Right lobe of liver (tissue), 6 donors: ENCODE measurements at regions not wholly inside any gene's neighbourhood (a gene's known extent, or its start where the extent isn't known, plus 50 kb on each side); places are given as distances from the start of the nearest gene placed in this dataset.
"Not testable (repeated sequence)": the region's sequence is repeated elsewhere in the genome, so short reads cannot be mapped to it uniquely, and the experiment has no call there.

ENCODE experiments used
- ATAC-seq, 4 donors: fragments of 200-7000 bp; cut with Tn5 transposase; one replicate each; pipeline ENCODE4 v1.9.1; 2020; ENCODE audit warnings: mild to moderate bottlenecking in 4 of 4, moderate library complexity in 4 of 4
- DNase-seq, 3 donors: peaks; one replicate each; pipeline ENCODE4 v3.0.0-alpha.2; 2020
- H3K27ac ChIP-seq, 3 donors: fragments of 200-600 bp; one replicate each; pipeline ENCODE4 v1.8.0; 2022
- H3K27me3 ChIP-seq, 2 donors: fragments of 200-600 bp; one replicate each; pipeline ENCODE4 v1.8.0; 2022
- H3K36me3 ChIP-seq, 4 donors: fragments of 200-600 bp; sonication (generic) in 1 of 4; one replicate each; pipeline versions ENCODE4 v1.5.1 to v1.8.0; 2017 to 2022; ENCODE audit warnings: control low read depth in 1 of 4
- H3K4me1 ChIP-seq, 4 donors: fragments of 200-600 bp; sonication (generic) in 1 of 4; one replicate each; pipeline versions ENCODE4 v1.5.1 to v1.8.0; 2017 to 2022; ENCODE audit warnings: control low read depth in 1 of 4
- H3K4me3 ChIP-seq, 3 donors: fragments of 200-600 bp; one replicate each; pipeline ENCODE4 v1.8.0; 2022
- H3K9me3 ChIP-seq, 4 donors: fragments of 200-600 bp; sonication (generic) in 1 of 4; one replicate each; pipeline versions ENCODE4 v1.5.1 to v1.8.0; 2017 to 2022; ENCODE audit warnings: control low read depth in 1 of 4
- CTCF ChIP-seq, 4 donors: fragments of 200-600 bp in 3 of 4; fragments of 450-650 bp in 1 of 4; IDR thresholded peaks; one replicate each; pipeline versions ENCODE4 v1.5.1 to v1.8.0; 2016 to 2022; ENCODE audit warnings: antibody characterized with exemption in 4 of 4, mild to moderate bottlenecking in 2 of 4
- POLR2A ChIP-seq: fragments of 450-650 bp; IDR thresholded peaks from one replicate; pipeline ENCODE4 v1.6.1; 2017; ENCODE audit warnings: antibody characterized with exemption, mild to moderate bottlenecking
- WGBS: methylation state at CpG from one replicate; pipeline ENCODE4 v1.1.6; 2018; ENCODE audit warnings: low coverage, low lambda C conversion rate; ENCODE audit not compliant: insufficient coverage; ENCODE audit errors: missing lambda C conversion rate; 5-methylcytosine and 5-hydroxymethylcytosine counted together
- intact Hi-C, 2 donors: fragments of 100-400 bp; cut with DNase I; formaldehyde crosslinking; loops; one replicate each; pipeline versions ENCODE4 v1.11.2 to v1.14.1; 2022
- donor health status: DM: no; HTN: yes; CAD: no.
- donor health status: DM: no; HTN: no; CAD: no.
- donor health status: DM: no; HTN: no; CAD: no.
- donor health status: DM: no; HTN: yes; CAD: no.
- donor health status: DM: no; HTN: yes; CAD: no.

DNA sequence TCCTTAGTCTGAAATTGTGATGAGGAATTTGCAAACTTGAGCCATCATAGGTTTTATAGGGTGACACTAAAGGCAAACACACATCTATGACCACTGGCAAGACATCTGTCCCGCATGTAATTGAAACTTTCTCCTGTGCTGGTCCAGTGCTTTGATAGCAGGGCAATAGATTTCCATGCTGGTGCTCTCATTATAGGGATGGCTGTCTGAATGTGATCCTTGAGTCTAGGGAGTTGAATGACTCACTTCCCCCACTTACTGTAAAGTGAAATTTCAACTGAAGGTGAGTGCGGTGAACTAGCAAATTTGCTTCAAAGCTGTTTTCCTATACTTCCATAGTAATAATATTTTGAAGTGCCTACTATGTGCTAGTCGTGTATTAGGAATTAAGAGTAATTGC is 1630.0 kb downstream of the STIM2 start:
- intact Hi-C loops: no loop called here
- H3K4me3 ChIP-seq: no peak overlapping the region
- no peaks in the 10 kb centered on the region for H3K9me3 ChIP-seq
- DNase-seq: no peak
- ATAC-seq: no peak
- H3K27ac ChIP-seq: no peak overlapping the region
- 63% methylated on average over 2 of the region's 3 CpGs for WGBS
- TF ChIP-seq POLR2A: no peak
- TF ChIP-seq CTCF (IDR thresholded peaks at IDR 0.05): no peak
- peaks cover 0 to 2% (median 0%) of the 10 kb centered on the region in 4 donors for H3K36me3 ChIP-seq
- no peaks in the 10 kb centered on the region for H3K4me1 ChIP-seq
- no peaks in the 10 kb centered on the region for H3K27me3 ChIP-seq

DNA sequence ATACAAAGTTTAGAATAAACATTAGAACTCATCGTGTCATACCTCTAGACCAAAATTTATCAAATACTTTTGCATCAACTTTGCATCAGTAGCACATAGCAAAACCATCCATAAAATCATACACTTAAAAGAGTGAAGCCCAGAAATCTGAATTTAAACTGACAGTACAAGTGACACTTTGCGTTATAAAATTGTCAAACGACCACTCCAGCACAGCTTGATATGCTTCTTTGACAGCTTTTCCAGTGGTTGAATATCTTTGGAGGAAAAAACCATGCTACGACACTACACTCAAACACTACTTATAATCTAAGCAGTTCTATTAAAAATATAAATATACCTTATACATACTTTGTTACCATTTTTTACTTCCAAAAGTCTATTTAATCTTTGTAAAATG is 1644.4 kb downstream of the STIM2 start:
- TF ChIP-seq POLR2A (no peak), CTCF (IDR thresholded peaks at IDR 0.05) (no peak)
- H3K4me3 ChIP-seq: no peak overlapping the region
- DNase-seq (no peak), ATAC-seq (no peak)
- H3K27ac ChIP-seq: no peak overlapping the region
- 68% methylated on average over 4 of the region's 4 CpGs for WGBS
- H3K27me3 ChIP-seq: no peaks in the 10 kb centered on the region
- intact Hi-C loops: no loop called here
- H3K4me1 ChIP-seq: no peaks in the 10 kb centered on the region
- H3K9me3 ChIP-seq: no peaks in the 10 kb centered on the region
- no peaks in the 10 kb centered on the region for H3K36me3 ChIP-seq

- intact Hi-C loops: no loop called here
- no peaks in the 10 kb centered on the region for H3K4me1 ChIP-seq
- DNase-seq (no peak), ATAC-seq (no peak)
- H3K27me3 ChIP-seq: no peaks in the 10 kb centered on the region
- no peak overlapping the region for H3K4me3 ChIP-seq
- H3K36me3 ChIP-seq: no peaks in the 10 kb centered on the region
- no peak overlapping the region for H3K27ac ChIP-seq
- no peak for TF ChIP-seq CTCF (IDR thresholded peaks at IDR 0.05)
- no peak for TF ChIP-seq POLR2A
- WGBS: 76% methylated on average over 9 of the region's 9 CpGs
- H3K9me3 ChIP-seq: no peaks in the 10 kb centered on the region
These were observed 1648.0 kb downstream of the STIM2 start for GRCh38 chr4:28508636-28509035.

- H3K9me3 ChIP-seq, H3K36me3 ChIP-seq, H3K4me3 ChIP-seq, intact Hi-C loops, DNase-seq, H3K27ac ChIP-seq, H3K27me3 ChIP-seq, H3K4me1 ChIP-seq, ATAC-seq: not testable (repeated sequence)
- 94% methylated on average over 3 of the region's 30 CpGs for WGBS
These were observed 1654.1 kb downstream of the STIM2 start for GRCh38 chr4:28514766-28515165.

GRCh38 chr4:28518561-28519165 is 1658.0 kb downstream of the STIM2 start:
- no peak overlapping the region for H3K27ac ChIP-seq
- no peaks in the 10 kb centered on the region for H3K9me3 ChIP-seq
- intact Hi-C loops: no loop called here
- DNase-seq (no peak), ATAC-seq (no peak)
- TF ChIP-seq CTCF (IDR thresholded peaks at IDR 0.05) (no peak), POLR2A (no peak)
- no peak overlapping the region for H3K4me3 ChIP-seq
- H3K27me3 ChIP-seq: no peaks in the 10 kb centered on the region
- no peaks in the 10 kb centered on the region for H3K4me1 ChIP-seq
- no peaks in the 10 kb centered on the region for H3K36me3 ChIP-seq
- WGBS: 25% methylated on average over 1 of the region's 1 CpG
